Right ventricle myocardium superior (tissue), 1 donor: ENCODE measurements at regions not wholly inside any gene's neighbourhood (a gene's known extent, or its start where the extent isn't known, plus 50 kb on each side); places are given as distances from the start of the nearest gene placed in this dataset.

ENCODE experiments used
- ATAC-seq: fragments of 200-7000 bp; cut with Tn5 transposase; one replicate; pipeline ENCODE4 v1.9.1; 2020; ENCODE audit warnings: mild to moderate bottlenecking; ENCODE audit not compliant: poor library complexity
- DNase-seq: peaks from one replicate; pipeline ENCODE4 v3.0.0-alpha.2; 2020
- intact Hi-C: fragments of 100-400 bp; cut with DNase I; formaldehyde crosslinking; loops from one replicate; pipeline ENCODE4 v1.11.2; 2022
- donor health status: DM: no; HTN: yes; CAD: no; lungs with severe emphysema.

DNA sequence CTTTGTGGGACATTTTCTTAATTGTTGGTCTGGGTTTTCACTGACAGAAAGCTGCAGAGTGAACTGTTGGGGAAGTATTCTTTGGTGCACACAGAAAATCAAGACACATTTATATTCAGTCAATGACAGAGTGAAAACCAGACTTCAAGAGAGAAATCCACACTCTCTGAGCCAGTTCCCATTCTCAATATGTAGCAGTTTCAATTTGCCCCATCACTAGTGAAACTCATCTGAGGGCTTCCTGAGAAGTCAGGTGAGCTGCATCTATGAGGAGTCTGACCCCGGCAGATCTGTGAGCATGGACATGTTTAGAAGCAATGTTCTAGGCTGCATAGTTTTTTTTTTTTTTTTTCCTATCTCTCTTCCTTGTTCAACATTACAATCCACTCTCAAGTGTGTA lies 163.7 kb upstream of the AHR start:
- intact Hi-C loops, result no loop called here
- no peak for ATAC-seq
- no peak for DNase-seq

DNA sequence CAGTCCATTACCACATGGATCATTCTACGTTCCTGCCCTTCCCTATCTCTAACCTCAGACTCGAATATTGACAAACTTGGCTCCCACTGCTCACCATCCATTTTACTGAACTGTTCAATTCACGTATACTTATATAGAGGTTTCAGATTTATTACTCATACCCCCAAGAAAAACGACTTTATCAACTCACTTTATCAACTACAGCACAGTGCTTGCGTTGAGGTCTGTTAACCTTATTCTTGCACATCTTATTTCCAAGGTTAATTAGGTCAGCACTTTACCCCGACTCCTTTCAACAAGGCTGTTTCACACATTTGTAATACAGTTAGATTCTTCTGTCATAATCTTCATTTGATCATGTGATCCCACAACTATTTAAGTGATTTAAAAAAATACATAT lies 162.3 kb upstream of the AHR start:
- intact Hi-C loops, result no loop called here
- DNase-seq (no peak), ATAC-seq (no peak)

DNA sequence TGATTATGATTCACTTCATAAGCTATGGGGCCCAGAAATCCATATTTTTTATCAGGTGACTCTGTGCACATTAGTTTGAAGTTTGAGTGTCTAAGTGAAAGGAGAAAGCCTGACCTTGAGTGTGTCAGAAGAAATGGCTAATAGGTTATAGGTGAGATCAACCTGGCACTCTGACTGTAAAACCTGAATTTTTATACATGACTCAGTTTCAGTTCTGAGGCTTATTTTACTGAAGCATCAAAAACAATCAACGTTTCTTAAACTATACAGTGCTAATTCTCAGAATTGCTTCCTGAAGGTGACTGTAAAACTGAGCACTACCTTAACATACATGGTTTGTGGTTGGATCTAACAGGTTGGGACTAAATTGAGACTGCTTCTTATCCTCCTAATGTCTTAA lies 159.4 kb upstream of the AHR start:
- ATAC-seq (no peak), DNase-seq (no peak)
- intact Hi-C loops, result no loop called here

DNA sequence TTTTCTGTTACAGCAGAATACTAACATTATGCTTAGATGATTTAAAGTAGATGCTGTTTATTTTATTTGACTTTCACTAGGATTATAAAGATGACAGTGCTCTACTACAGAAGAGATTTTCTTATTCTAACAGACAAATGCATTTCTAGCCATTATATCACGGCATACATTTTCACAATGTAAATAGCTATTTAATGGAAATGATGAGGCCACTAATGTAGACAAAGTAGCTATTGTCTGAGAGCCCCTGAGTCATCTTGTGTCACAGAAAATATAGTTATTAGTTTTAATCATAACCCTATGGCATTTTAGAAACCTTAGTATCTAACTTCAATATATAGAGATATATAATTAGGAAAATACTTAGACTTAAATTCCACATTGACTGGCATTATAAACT lies 158.0 kb upstream of the AHR start:
- intact Hi-C loops, result no loop called here
- DNase-seq (no peak), ATAC-seq (no peak)

DNA sequence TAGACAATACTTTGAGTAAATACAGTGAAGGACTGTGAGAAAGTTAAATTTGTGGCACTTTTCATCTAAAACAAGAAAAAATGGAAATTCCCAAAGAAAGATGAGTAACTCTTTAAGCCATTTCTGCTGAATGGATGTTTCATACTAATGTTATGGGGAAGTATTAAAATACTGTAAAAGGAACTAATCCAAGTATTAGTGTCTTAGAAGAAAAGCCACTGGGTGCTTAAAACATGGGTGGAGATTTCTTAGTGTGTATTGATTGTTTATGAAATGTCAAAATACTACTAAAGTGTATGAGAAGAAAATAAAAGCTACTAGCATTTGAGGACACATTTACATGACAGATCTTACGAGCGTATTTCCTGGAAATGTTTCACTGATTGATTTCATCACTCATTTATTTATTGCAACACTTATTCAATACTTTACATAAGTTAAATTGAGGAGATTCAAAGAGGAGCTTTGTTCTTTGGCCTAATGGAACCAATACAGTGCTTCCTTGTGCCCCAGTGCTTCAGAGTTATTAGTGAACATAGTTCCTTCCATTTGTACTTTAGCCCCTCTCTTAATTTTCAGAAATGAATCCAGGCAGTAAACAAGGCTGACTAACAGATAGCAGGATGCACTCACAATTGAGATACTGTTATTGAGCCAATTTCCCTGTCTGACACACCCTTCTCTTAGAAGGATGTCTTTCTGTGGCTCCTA lies 155.5 kb upstream of the AHR start:
- intact Hi-C loops, result no loop called here
- ATAC-seq, result no peak
- DNase-seq, result no peak

DNA sequence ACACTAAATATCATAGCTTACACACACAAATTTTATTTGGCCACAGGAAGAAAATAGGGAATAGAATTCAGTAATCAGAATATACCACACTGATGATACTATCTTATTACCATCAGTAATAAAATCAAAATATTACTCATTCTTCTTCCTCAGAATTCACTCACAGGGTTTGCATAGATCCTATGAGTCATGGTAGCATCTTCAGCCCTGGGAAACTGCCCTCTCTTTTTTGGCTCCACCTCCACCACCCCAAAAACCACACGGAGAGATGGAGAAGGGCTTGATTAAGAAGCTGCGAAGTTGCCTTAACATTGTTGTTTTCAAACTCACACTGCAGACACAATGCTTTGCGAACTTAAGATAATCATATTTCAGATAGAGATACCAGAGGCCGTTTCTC lies 154.1 kb upstream of the AHR start:
- no peak for ATAC-seq
- intact Hi-C loops, result no loop called here
- no peak for DNase-seq

DNA sequence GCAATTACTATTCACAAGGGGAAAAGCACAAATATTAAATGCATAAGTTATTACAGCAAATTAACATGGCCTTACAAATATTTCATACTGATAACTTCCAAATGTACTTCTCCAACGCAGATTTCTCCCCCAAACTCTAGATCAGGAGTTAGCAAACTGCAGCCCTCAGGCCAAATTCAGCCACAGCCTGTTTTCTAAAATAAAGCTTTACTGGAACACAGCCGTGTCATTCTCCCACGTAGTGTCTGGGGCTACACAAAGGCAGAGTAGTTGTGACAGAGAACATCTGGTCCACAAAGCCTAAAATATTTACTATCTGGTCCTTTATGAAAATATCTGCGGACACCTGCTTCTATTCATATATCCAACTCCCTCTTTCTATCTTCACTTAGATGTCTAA lies 151.8 kb upstream of the AHR start:
- ATAC-seq (no peak), DNase-seq (no peak)
- intact Hi-C loops, result no loop called here

DNA sequence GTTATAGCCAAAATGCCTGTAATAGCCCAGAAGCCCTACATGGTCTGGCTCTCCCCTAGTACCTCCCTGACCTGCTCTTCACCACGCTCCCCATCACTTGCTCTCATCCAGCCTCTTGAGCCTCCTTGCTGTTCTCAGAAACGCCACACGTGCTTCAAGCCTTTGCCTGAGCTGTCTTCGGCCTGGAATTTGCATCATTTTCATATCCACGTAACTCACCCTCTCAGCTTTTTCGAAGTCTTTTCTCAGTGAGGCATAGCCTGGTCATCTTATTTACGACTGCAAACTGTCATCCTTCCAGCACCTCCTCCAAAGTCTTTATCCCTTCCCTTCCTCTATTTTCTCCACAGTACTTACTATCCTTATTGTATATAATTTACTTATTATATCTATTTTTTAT lies 151.0 kb upstream of the AHR start:
- ATAC-seq (no peak), DNase-seq (no peak)
- intact Hi-C loops, result no loop called here

DNA sequence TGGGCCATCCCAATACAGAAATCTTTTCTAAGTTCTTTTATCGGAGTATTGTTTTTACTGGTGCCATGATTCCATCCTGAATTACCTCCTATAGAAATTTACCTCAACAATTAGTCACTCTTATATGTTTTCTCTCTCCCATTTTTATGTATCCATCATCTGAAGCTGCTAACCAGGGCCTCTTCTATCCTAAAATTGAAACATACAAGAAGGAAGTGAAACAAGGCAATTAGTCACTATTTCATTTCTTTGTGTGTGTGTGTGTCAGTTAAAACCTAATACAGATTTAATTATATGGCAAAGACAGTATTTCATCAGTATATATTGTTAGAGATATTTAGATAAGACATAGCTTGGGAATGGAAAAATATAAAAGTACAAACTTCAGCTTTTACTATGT lies 148.4 kb upstream of the AHR start:
- no peak for DNase-seq
- intact Hi-C loops, result no loop called here
- ATAC-seq, result no peak

DNA sequence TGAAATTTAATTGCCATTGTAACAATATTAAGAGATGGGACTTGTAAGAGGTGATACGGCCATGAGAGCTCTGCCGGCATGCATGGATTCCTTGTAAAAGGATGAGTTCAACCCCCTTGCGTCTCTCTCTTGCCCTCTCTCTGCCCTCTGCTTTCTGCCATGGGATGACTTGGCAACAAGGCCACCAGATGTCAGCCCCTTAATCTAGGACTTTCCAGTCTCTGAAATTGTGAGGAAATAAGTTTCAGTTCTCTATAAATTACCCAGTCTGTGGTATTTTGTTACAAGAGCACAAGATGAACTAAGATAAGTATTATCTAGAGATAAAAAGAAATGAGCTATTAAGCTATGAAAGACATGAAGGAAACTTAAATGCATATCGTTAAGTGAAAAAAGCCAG lies 145.7 kb upstream of the AHR start:
- intact Hi-C loops, result no loop called here
- DNase-seq, result no peak
- ATAC-seq, result peak; percentile 48

DNA sequence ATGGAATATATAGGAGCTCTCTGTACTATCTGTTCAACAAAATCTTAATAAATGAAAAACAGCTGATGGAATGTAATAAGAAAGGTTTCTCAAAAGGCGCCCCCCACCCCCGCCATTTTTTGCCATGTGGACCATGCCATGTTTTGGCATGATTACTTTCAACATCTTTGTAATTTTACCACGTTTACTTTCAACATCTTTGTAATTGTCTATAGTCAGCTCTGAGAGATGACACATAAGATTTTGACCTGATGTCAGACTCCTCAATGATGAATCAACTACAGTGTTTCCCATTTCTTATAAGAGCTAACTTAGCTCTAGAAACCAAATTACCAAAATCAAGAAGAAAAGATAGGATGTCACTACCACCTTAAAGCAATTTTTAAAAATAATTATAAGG lies 144.9 kb upstream of the AHR start:
- no peak for ATAC-seq

DNA sequence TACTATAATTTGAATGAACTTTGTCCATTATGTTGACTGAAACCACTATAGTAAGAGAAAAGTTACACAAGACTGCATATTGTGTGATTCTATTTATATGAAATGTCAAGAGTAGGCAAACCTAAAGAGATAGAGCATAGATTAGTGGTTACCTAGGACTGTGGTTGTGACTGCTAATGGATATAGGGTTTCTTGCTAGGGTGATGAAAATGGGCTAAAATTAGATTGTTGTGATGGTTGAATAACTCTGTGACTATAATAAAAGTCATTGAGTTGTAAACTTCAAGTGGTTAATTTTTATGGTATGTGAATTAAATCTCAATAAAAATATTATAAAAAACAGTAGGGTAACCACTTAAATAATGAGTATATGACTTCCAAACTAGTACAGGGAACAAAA lies 142.9 kb upstream of the AHR start:
- ATAC-seq (no peak), DNase-seq (no peak)
- intact Hi-C loops, result no loop called here

More for the DNA sequence above, 144.9 kb upstream of the AHR start:
- intact Hi-C loops, result no loop called here
- no peak for DNase-seq

DNA sequence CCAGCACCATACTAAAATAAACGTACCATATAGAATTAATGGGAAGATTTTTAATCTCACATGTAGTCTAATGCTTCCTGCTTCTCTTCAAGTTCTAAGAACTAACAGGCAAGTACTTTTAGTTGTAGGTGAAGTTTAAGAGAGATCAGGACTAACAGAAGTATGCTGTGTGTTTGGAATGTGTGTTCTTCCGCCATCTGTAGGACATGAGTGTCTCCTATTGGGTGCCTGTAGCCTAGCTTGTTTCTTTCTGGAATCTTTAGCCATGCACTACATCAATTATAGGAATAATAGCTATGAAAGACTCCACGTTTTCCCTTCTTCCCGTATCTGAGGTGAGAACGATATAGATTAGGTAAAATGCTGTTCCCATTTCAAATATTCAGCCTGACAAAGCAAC lies 140.2 kb upstream of the AHR start:
- intact Hi-C loops, result no loop called here
- DNase-seq (no peak), ATAC-seq (no peak)

DNA sequence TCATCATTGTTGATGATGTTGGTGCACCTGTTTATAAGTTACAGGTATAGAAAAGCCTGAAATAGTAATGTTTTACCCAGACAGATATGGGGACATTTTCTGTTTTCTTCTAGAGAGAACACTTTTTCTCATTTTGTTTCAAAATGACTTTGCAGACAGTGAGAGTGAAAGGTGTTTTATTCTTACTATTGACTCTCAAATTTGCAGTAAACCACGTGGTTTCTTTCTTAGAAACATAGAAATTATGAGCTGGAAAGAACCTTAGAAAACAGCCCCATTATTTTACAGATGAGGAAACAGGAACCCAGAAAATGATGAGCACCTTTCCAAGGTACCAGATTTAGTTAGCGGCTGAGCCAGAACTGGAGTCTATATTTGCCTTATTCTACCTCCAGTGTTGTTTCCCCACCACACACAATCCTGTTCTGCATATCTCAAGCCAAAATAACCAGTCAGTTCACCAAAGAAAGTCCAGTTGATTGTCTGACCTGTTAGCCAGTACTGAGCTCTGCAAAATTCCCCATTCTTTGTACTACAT lies 138.9 kb upstream of the AHR start:
- ATAC-seq (no peak), DNase-seq (no peak)
- intact Hi-C loops, result no loop called here

DNA sequence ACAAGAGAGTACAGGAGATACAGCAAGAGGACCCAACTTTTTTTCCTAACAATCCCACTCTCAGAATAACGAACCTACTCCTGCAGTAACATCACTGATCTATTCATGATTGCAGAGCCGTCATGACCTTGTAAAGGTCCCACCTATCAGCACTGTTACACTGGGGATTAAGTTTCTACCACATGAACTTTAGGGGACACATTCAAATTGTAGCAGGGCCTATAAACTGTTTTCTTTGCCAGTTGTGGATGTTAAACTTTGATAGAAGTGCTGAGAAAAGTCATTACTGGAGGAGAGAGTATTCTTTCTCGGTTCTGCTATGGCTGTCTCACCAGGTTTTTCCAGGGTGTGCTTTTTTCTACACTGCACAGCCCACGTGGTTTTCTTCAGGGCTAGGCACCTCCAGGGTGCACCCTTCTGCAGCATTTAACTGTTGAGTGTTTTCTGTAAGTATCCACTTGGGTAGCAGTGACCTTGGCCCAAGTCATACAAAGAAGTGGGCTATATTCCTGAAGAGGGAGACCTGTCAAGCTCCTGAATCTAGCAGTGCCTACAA lies 131.6 kb upstream of the AHR start:
- ATAC-seq (no peak), DNase-seq (no peak)
- intact Hi-C loops, result no loop called here

DNA sequence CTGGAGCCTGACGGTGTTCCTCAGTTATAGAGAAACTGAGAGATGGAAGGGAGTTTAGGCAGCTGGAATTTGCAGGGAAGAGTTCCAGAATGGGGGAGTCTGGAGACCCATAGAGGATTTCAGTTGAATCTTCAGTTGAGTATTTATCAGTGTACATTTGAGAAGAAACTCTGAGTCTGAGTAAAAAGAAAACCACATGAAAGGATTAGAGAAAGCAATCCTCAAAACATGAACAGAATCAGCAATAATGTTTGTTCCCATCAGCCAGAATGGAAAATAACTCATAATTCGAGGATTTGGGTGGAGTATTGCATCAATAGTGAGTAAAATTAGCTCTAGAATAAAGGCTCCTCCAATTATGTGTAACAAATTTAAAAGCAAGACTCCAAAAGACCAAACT lies 130.0 kb upstream of the AHR start:
- intact Hi-C loops, result no loop called here
- DNase-seq, result no peak
- ATAC-seq, result no peak

DNA sequence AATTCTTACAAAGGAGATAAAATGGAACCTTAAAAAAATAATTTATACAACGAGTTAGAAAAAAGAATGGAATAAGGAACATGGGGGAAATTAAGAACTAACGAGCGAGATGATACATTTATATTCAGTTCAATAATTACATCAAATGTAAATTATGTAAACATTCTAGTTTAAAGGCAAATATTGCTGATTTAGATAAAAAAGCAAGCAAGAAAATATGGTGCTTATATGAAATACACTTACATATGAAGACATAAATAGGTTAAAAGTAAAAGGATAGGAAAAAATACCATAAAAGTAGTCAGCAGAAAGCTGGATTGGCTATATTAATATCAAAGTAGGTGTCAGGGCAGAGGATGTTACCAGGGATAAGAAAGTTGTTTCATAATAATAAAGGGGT lies 127.0 kb upstream of the AHR start:
- intact Hi-C loops, result no loop called here
- DNase-seq, result no peak
- no peak for ATAC-seq

DNA sequence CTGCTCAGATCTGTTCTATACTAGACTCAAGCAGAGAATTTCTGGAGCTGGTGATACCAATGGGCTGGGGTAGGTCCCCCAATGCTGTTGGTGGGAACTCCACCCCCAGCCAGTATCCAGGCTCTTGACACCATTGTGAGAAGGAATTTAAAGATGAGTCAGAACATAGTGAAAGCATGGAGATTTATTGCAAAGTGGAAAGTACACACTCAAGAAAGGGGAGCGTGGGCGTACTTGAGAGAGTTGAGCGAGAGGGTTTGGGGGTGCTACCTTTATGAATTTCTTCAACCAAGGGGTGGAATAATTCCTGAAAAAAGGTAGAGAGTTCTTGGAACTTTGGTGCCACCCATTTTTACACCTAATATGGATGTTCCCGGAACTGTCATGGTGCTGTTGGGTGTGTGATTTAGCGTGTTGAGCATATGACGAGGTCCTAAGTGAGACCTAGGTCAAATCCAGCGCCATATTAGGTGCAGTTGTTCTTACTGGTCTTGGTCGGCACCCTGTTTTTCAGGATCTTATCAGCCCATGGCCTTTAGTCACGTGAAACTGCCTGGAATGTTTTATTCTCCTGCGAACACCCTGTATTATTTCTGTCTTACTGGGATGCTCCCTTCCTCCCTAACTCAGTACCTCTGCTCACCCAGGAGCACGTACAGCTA lies 122.0 kb upstream of the AHR start:
- no peak for DNase-seq
- no peak for ATAC-seq
- intact Hi-C loops, result no loop called here

DNA sequence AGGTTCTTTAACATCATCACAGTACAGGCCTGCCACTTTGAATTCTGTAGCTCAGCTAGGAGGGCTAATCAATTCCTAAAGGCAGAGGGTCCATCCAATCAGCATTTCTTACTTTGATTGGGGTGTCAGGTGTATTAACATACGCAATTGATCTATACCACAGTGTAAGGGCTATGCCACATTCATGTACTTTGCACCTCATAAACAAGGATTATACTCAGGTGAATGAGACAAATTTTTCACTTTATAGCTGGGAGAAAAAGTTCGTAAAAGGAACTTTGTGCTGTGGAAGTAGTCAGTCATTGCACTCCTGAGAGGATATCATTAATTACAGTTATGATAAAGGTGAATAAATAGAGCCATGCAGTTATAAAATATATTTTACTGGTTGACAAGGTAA lies 119.9 kb upstream of the AHR start:
- ATAC-seq (no peak), DNase-seq (no peak)
- intact Hi-C loops, result no loop called here

DNA sequence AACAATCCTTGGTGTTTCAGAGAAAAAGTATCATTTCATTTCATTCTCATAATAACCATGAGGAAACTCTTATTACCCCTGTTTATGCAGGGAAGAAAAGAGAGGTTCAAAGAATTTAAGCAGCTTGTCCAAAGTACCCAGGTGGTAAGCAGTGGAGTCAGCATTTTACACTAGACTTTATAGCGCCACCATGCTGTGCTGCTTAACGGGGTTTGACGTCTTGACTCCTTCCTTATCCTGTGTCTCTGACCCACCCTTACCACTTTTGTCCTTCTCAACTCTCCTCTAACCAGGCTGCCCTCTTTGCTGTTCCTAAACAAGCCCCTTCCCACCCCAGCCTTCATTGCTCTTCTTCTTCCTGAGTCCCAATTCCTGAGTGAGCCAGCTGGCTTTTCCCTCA lies 117.0 kb upstream of the AHR start:
- intact Hi-C loops, result no loop called here
- DNase-seq (no peak), ATAC-seq (no peak)
